GM18868 (cell line): ENCODE measurements at regions not wholly inside any gene's neighbourhood (a gene's known extent, or its start where the extent isn't known, plus 50 kb on each side); places are given as distances from the start of the nearest gene placed in this dataset.
"Not testable (repeated sequence)": the region's sequence is repeated elsewhere in the genome, so short reads cannot be mapped to it uniquely, and the experiment has no call there.

ENCODE experiments used
- ATAC-seq: cut with Tn5 transposase; IDR thresholded peaks from one replicate; pipeline ENCODE4 v1.9.1; 2021; ENCODE audit warnings: mild to moderate bottlenecking, moderate library complexity; ENCODE audit not compliant: unreplicated experiment

DNA sequence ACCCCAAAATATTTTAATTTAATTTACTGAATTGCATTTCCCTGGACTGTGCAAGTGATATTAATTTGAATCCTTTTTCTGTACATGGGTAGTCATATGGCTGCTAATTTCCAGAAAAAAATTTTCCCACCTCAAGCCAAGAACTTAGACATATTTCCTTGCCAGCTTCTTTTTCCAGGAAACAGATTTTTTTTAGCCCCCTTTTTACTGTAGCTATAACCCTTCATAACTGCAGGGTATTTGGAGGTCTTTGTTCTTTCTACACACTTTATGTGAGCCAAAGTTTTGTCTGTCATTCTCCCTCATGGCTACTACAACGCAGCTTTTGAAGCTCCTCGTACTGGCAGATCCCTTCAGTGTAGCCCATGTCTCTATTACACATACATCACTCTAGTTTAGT lies 261.2 kb upstream of the PIK3R1 start:
- ATAC-seq, result no peak

GRCh38 chr5:67942421-67942820 lies 273.1 kb upstream of the PIK3R1 start:
- ATAC-seq, result no peak

DNA sequence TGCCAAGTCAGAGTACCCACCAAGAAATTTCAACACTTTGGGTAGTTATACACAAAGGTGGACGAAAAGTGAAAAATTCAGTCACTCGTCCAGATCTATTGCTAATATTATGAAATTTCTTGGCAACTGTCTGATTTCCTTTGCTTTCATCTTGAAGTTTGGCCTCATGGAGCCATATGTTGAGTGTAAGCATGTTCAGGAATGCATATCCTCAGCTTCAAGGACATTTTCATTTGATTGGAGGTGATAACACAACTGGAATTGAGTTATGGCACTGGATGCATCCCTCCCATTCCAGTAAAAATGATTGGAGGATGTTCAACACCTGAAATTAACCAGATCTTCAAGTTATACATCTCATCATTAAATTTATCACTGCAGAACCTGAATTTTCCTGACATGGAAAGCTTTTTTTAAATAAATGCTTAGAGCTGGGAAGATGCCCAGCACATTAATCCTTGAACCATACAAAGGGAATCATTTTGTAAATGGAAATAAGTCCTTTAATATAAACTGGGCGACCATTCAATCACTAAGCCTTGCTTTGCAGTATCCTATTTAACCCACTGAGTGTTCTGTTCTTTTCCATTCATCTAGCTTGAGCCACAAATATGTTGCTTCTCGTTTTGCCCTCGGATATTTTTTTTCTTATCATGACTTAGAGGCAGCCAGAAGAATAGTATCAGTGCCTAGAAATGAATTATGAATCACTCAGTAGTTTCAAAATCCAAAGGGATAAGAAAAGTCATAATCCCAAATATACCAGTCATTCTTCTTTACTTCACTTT lies 273.7 kb upstream of the PIK3R1 start:
- ATAC-seq, result no peak

GRCh38 chr5:67935908-67936566 lies 279.5 kb upstream of the PIK3R1 start:
- ATAC-seq, result no peak

- ATAC-seq, result no peak
Observed at GRCh38 chr5:67934976-67935375, 280.6 kb upstream of the PIK3R1 start.

- ATAC-seq, result no peak
Observed at GRCh38 chr5:67925511-67925910, 290.0 kb upstream of the PIK3R1 start.

GRCh38 chr5:67921004-67921601 lies 294.5 kb upstream of the PIK3R1 start:
- ATAC-seq, result no peak

- ATAC-seq, result not testable (repeated sequence)
Observed at GRCh38 chr5:67919532-67919931, 296.0 kb upstream of the PIK3R1 start.

DNA sequence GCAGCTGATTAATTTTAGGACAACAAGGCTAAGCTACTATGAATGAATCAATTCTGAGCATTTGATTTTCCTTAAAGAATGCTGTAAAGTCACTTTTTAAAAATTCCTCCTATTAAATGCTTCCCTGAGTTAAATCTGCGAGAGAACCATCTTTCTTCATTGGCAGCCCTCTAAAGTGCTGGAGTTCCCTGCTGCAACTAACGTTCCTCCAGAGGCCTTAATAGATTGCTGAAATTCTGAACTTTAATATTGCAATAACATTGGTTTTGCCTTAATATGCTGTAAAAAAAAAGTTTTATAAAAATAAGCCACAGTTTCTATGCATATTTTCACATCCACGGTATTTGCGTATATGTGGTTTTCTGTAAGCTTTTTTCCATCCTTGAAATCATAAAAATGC lies 298.0 kb upstream of the PIK3R1 start:
- no peak for ATAC-seq

GRCh38 chr5:67910546-67910945 lies 305.0 kb upstream of the PIK3R1 start:
- ATAC-seq, result no peak

DNA sequence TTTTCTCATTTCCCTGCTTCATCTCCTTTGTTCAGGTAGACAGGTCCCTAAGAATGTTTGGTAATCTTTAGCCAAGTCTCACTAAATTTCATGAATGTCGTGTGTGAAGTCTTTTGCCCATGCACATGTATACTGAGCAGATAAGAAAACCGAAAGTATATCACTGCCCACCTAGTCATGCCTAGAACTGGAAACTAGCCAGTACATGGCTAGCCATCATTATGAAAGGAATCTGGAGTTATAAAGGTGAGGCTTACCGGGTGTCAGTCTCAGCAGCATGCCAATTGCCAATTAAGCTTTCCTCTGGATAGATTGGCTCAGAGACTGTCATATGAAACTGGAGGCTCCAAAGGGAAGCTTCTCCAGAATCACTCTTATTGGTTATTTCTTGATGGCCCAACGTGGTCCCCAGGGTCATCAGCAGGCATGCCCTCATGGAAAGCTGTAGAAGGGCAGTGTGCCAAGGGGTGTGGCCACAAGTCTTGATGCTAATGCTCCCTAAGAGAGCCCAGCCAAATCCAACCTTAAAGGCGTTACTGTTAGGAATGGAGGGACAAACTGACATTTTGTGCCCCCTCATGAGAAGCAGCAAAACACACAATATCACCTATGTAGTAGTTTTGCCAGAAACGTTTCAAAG lies 307.3 kb upstream of the PIK3R1 start:
- no peak for ATAC-seq

DNA sequence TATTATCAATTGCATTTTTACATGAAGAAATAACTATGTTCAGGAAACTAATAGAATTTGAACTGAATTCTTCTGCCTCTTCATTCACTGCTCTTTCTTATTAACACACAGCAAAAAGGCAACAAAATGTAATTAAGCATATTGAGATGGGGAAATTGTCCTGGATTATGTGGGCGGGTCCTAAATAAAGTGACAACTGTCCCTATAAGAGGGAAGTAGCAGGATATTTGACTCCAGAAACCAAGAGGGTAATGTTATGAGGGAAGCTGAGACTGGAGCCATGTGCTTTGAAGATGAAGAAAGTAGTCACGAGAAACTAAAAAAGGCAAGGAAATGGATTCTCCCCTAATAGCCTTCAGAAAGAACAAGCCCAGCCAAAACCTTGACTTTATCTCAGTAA lies 311.2 kb upstream of the PIK3R1 start:
- ATAC-seq, result no peak

DNA sequence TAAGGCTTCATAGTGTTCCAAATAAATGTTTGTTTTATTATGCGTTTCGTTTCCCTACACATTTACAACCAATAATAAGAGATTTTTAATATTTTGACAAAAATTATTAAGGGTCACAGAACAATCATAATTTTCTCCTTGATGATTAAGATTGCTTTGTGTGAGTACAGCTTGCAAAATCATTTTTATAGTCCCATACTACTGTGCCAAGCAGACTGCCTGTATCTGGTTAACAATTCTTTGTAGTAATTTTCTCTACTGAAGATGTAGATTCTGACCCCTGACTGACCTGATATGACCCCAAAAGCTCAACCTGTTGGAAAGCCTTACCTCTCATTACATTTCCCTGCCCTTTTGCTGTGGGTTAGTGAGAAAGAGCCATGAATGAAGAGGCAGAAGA lies 311.9 kb upstream of the PIK3R1 start:
- ATAC-seq, result no peak

GRCh38 chr5:67903121-67903520 lies 312.4 kb upstream of the PIK3R1 start:
- no peak for ATAC-seq

DNA sequence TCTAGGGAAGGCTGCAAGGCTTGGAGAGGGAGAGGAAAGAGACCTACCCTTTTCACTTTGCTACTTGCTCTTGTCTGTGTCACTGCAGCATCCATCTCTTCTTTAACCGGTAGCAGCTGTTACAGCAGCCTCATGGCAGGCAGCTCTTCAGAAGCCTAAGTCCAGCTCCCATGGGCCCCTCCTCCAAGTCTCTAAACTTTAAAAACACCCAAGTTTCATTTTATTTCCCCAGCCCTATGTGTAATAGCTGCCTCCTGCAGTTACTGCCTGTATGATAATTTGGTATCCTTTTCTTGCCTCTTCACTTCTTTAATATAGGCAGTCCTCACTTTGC lies 313.1 kb upstream of the PIK3R1 start:
- no peak for ATAC-seq

GRCh38 chr5:67901814-67902496 lies 313.6 kb upstream of the PIK3R1 start:
- ATAC-seq, result no peak

- ATAC-seq, result no peak
Observed at GRCh38 chr5:67900514-67900913, 315.0 kb upstream of the PIK3R1 start.

DNA sequence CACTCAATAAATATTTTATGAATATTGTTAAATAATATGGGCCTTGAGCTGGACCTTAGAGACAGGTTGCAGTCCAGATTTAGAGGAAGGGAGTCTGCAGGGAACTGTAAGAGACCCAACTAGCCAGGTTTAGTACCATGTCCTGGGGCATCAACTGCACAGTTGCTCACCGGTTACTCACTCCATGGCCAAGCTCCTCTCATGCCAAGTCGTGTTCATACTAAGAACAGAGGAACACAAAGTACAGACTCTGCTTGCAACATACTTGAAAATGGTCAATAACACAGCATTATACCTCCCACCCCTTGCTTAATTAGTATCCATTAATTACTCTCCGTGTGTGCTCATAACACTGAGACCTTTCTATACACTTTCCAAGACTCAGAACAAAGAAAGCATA lies 317.6 kb upstream of the PIK3R1 start:
- no peak for ATAC-seq

GRCh38 chr5:67897431-67897830 lies 318.1 kb upstream of the PIK3R1 start:
- no peak for ATAC-seq

- ATAC-seq, result no peak
Observed at GRCh38 chr5:67896930-67897313, 318.6 kb upstream of the PIK3R1 start.

GRCh38 chr5:67896311-67896929 lies 319.1 kb upstream of the PIK3R1 start:
- ATAC-seq, result no peak
